OCI-LY3 (cell line): ENCODE measurements at regions not wholly inside any gene's neighbourhood (a gene's known extent, or its start where the extent isn't known, plus 50 kb on each side); places are given as distances from the start of the nearest gene placed in this dataset.

Experiments used
- H2AFZ ChIP-seq: fragments of 200-600, 300-600 bp; shearing (Covaris generic); 2 replicates; pipeline ENCODE4 v1.6.0; 2014; ENCODE audit warnings: antibody characterized with exemption, low read depth, low read length
- H3K27ac ChIP-seq: fragments of 200-600, 300-600 bp; sonication (generic); 2 replicates; pipeline ENCODE4 v1.5.1; 2014; ENCODE audit warnings: mild to moderate bottlenecking, low read length, moderate library complexity, mixed read lengths
- H3K27me3 ChIP-seq: fragments of 200-600, 300-600 bp; sonication (generic); 2 replicates; pipeline ENCODE4 v1.6.1; 2014; ENCODE audit warnings: low read depth, low read length, mixed read lengths
- H3K36me3 ChIP-seq: fragments of 200-600, 300-600 bp; sonication (generic); replicated peaks from 2 replicates; pipeline ENCODE3; 2014; ENCODE audit warnings: low read depth, low read length, mixed read lengths
- H3K4me1 ChIP-seq: fragments of 300-600, 200-600 bp; sonication (generic); 2 replicates; pipeline ENCODE4 v1.6.1; 2014; ENCODE audit warnings: low read length, mixed read lengths
- H3K4me2 ChIP-seq: fragments of 200-600, 300-600 bp; sonication (generic); 2 replicates; pipeline ENCODE4 v1.6.1; 2014; ENCODE audit warnings: low read length, mixed read lengths
- H3K4me3 ChIP-seq: fragments of 300-600, 200-600 bp; sonication (generic); 2 replicates; pipeline ENCODE4 v1.5.1; 2014; ENCODE audit warnings: antibody characterized with exemption, mild to moderate bottlenecking, low read length, moderate library complexity
- H3K79me2 ChIP-seq: fragments of 300-600, 200-600 bp; shearing (Covaris generic); 2 replicates; pipeline ENCODE4 v1.6.1; 2014; ENCODE audit warnings: mild to moderate bottlenecking, low read length, mixed read lengths
- H3K9ac ChIP-seq: fragments of 300-600, 200-600 bp; shearing (Covaris generic); 2 replicates; pipeline ENCODE4 v1.6.0; 2014; ENCODE audit warnings: mild to moderate bottlenecking, low read length, moderate library complexity
- H3K9me3 ChIP-seq: fragments of 200-600, 300-600 bp; shearing (Covaris generic); 2 replicates; pipeline ENCODE4 v1.6.1; 2014; ENCODE audit warnings: low read length, mixed read lengths; ENCODE audit not compliant: insufficient read depth
- H4K20me1 ChIP-seq: fragments of 200-600, 300-600 bp; sonication (generic); 2 replicates; pipeline ENCODE4 v1.6.1; 2016; ENCODE audit warnings: low read length, mixed read lengths; ENCODE audit not compliant: insufficient read depth
- EZH2phosphoT487 ChIP-seq: fragments of 200-600 bp; shearing (Covaris generic); IDR thresholded peaks from 2 replicates; pipeline ENCODE4 v1.6.1; 2018; ENCODE audit warnings: antibody characterized with exemption, mixed run types, low read depth
- TF ChIP-seq, protein P1 (sequence below): fragments of 200-600, 300-600 bp; sonication (generic); IDR thresholded peaks from 2 replicates; pipeline ENCODE4 v1.5.1; 2014; ENCODE audit warnings: antibody characterized with exemption, low read length, low read depth

DNA sequence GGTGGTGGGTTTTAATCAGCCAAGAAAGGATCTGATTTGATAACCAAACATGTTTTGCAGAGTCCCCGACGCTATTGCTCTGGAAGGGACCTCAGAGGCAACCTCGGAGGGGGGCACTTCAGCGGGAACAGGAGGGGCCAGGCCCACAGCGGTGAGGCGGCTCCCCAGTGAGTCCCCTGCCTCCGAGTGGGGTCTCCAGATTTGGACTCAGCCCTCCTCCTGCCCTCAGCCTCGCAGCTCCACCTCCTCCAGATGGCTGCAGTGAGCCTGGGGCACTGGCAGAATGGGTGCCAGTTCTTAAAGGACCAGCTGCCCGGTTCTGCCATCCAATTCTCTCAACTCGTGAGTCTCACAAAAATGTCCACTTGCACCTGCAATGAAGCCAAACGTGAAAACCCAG, 61.0 kb upstream of the NANOS1 start:
- Histone ChIP-seq H3K4me2 (no peak overlapping the region), H3K9me3 (no peaks in the 10 kb centered on the region), H2AFZ (no peak overlapping the region), H3K4me1 (no peaks in the 10 kb centered on the region), H3K27ac (no peak overlapping the region), H3K27me3 (peaks cover 9% of the 10 kb centered on the region), H3K79me2 (no peaks in the 10 kb centered on the region), H3K9ac (no peak overlapping the region), H4K20me1 (no peaks in the 10 kb centered on the region), H3K4me3 (no peak overlapping the region), H3K36me3 (no peaks in the 10 kb centered on the region)
- TF ChIP-seq, protein P1, sequence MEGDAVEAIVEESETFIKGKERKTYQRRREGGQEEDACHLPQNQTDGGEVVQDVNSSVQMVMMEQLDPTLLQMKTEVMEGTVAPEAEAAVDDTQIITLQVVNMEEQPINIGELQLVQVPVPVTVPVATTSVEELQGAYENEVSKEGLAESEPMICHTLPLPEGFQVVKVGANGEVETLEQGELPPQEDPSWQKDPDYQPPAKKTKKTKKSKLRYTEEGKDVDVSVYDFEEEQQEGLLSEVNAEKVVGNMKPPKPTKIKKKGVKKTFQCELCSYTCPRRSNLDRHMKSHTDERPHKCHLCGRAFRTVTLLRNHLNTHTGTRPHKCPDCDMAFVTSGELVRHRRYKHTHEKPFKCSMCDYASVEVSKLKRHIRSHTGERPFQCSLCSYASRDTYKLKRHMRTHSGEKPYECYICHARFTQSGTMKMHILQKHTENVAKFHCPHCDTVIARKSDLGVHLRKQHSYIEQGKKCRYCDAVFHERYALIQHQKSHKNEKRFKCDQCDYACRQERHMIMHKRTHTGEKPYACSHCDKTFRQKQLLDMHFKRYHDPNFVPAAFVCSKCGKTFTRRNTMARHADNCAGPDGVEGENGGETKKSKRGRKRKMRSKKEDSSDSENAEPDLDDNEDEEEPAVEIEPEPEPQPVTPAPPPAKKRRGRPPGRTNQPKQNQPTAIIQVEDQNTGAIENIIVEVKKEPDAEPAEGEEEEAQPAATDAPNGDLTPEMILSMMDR: no peak
- TF ChIP-seq EZH2phosphoT487: no peak

DNA sequence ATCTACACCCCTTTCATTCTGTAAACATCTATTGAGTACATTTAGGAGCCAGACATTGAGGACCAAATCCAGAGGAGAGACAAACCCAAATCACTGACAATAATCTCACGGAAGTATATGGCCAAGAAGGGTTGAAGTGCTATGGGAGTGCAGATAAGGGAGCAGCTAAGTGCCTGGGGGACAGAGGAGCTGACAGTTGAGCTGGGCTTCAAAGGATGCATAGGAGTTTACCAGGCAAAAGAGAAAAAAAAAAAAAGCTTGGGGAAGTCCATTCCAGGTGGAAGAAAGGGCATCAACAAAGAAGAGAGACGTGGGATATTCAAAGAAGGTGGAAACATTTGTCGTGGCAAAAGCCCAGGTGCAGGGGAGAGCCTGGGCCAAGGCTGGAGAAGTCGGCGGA, 60.5 kb upstream of the NANOS1 start:
- Histone ChIP-seq H3K4me2 (no peak overlapping the region), H3K4me3 (no peak overlapping the region), H2AFZ (no peak overlapping the region), H4K20me1 (no peaks in the 10 kb centered on the region), H3K79me2 (no peaks in the 10 kb centered on the region), H3K36me3 (no peaks in the 10 kb centered on the region), H3K27ac (no peak overlapping the region), H3K4me1 (no peaks in the 10 kb centered on the region), H3K9ac (no peak overlapping the region), H3K27me3 (peaks cover 14% of the 10 kb centered on the region), H3K9me3 (no peaks in the 10 kb centered on the region)
- TF ChIP-seq, protein P1: no peak
- TF ChIP-seq EZH2phosphoT487: no peak

DNA sequence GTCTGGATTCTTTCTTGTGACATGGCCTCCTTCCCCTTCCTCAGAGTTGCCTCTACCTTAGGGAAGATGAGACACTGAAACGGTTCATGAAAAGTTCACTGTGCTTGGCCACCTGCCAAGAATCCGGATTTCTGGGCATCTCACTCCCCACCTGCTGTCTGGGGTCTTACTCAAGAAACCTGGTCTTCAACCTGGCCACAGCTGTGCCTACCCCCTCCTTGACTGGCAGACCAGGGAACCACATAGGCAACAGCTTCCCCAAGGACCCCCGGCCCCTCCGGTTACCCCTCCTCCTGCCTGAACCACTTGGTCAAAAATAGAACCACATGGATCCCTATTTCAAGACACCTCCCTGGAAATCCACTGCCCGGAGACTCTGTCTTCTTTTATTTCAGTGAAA, 58.7 kb upstream of the NANOS1 start:
- no peak overlapping the region for H3K9ac ChIP-seq
- no peak overlapping the region for H3K4me3 ChIP-seq
- no peaks in the 10 kb centered on the region for H4K20me1 ChIP-seq
- H3K79me2 ChIP-seq: no peaks in the 10 kb centered on the region
- H3K36me3 ChIP-seq: no peaks in the 10 kb centered on the region
- H2AFZ ChIP-seq: no peak overlapping the region
- H3K4me2 ChIP-seq: no peak overlapping the region
- H3K9me3 ChIP-seq: no peaks in the 10 kb centered on the region
- no peaks in the 10 kb centered on the region for H3K4me1 ChIP-seq
- TF ChIP-seq, protein P1: no peak
- TF ChIP-seq EZH2phosphoT487: no peak
- H3K27ac ChIP-seq: no peak overlapping the region
- H3K27me3 ChIP-seq: peaks cover 17% of the 10 kb centered on the region

DNA sequence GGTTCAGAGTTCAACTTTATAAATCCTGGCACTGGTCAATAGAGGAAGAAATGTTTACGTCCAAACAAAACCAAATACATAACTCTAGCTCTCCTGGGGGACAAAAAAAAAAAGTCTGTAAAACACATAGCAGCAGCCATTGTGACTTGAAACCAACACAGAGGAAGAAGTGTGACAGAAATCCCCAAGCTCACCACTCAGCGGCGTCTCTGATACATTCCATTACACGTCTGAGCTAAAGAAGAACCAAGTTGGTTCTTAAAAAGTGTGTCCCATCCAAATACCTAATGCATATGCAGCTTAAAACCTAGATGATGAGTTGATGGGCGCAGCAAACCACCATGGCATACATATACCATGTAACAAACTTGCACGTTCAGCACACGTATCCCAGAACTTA, 58.3 kb upstream of the NANOS1 start:
- no peak overlapping the region for H3K9ac ChIP-seq
- no peak for TF ChIP-seq EZH2phosphoT487
- TF ChIP-seq, protein P1: peak; percentile 32
- H2AFZ ChIP-seq: no peak overlapping the region
- H3K36me3 ChIP-seq: no peaks in the 10 kb centered on the region
- no peak overlapping the region for H3K4me2 ChIP-seq
- H4K20me1 ChIP-seq: no peaks in the 10 kb centered on the region
- H3K9me3 ChIP-seq: no peaks in the 10 kb centered on the region
- no peaks in the 10 kb centered on the region for H3K4me1 ChIP-seq
- H3K4me3 ChIP-seq: no peak overlapping the region
- H3K27me3 ChIP-seq: peaks cover 17% of the 10 kb centered on the region
- H3K27ac ChIP-seq: no peak overlapping the region
- H3K79me2 ChIP-seq: no peaks in the 10 kb centered on the region
